ENCODE measurements at regions not wholly inside any gene's neighbourhood (a gene's known extent, or its start where the extent isn't known, plus 50 kb on each side); places are given as distances from the start of the nearest gene placed in this dataset.

DNA sequence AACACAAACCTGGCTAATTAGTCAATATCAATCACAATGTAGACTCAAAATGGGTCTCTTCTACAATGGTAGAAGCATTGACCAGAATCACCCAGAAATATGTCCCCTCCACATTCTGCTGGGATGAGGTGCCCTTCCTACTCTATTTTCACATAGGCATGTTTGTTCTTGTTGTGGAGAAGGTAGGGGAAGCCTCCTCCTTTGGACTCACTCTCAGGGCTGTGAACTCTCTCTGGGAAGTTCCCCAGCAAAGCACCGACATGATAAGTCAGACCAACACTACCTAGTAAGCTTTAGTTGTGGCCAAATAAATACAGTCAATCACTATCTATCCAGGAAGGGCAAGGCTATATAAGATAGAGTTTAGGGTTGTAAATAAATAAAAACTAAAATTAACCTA is 194.5 kb upstream of the UBL3 start (continued):
- TF ChIP-seq, protein P1, sequence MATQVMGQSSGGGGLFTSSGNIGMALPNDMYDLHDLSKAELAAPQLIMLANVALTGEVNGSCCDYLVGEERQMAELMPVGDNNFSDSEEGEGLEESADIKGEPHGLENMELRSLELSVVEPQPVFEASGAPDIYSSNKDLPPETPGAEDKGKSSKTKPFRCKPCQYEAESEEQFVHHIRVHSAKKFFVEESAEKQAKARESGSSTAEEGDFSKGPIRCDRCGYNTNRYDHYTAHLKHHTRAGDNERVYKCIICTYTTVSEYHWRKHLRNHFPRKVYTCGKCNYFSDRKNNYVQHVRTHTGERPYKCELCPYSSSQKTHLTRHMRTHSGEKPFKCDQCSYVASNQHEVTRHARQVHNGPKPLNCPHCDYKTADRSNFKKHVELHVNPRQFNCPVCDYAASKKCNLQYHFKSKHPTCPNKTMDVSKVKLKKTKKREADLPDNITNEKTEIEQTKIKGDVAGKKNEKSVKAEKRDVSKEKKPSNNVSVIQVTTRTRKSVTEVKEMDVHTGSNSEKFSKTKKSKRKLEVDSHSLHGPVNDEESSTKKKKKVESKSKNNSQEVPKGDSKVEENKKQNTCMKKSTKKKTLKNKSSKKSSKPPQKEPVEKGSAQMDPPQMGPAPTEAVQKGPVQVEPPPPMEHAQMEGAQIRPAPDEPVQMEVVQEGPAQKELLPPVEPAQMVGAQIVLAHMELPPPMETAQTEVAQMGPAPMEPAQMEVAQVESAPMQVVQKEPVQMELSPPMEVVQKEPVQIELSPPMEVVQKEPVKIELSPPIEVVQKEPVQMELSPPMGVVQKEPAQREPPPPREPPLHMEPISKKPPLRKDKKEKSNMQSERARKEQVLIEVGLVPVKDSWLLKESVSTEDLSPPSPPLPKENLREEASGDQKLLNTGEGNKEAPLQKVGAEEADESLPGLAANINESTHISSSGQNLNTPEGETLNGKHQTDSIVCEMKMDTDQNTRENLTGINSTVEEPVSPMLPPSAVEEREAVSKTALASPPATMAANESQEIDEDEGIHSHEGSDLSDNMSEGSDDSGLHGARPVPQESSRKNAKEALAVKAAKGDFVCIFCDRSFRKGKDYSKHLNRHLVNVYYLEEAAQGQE (IDR thresholded peaks at IDR 0.05), result no peak
- no peak for TF ChIP-seq JUND (IDR thresholded peaks at IDR 0.05)

DNA sequence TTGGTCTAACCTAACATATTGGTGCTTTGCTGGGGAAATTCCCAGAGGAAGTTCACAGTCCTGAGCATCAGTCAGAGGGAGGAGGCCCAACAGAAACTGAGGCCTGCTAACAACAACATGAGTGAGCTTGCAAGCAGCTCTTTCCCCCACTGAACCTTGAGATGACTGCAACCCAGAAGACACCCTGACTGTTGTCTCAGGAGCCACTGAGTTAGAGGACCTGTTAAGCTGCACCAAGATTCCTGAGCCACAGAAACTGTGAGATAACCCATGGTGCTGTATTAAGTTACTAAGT is 193.2 kb upstream of the UBL3 start:
- Histone ChIP-seq H3K4me1 (ENCODE audit: control insufficient read depth in 4 of 4, insufficient read depth in 4 of 4, low read length in 3 of 4) (peaks cover 0 to 9% (median 4%) of the 10 kb centered on the region in 4 donors), H3K27ac (ENCODE audit: low read depth in 1 of 2, low read length in 2 of 2) (no peak overlapping the region), H3K9ac (ENCODE audit: low read depth in 1 of 2, low read length in 2 of 2) (no peak overlapping the region), H3K36me3 (ENCODE audit: control insufficient read depth in 4 of 4, insufficient read depth in 3 of 4, low read depth in 1 of 4, low read length in 3 of 4) (no peaks in the 10 kb centered on the region), H3K4me3 (ENCODE audit: low read depth in 1 of 3, low read length in 3 of 3) (no peak overlapping the region), H3K9me3 (ENCODE audit: control insufficient read depth in 4 of 4, low read length in 3 of 4) (no peaks in the 10 kb centered on the region), H3K27me3 (ENCODE audit: control insufficient read depth in 4 of 4, insufficient read depth in 4 of 4, low read length in 3 of 4) (no peaks in the 10 kb centered on the region)
- DNase-seq (ENCODE audit: low spot score), result no peak
- no peak for TF ChIP-seq EGR1 (IDR thresholded peaks at IDR 0.05; ENCODE audit: low read depth in 2 of 2)

DNA sequence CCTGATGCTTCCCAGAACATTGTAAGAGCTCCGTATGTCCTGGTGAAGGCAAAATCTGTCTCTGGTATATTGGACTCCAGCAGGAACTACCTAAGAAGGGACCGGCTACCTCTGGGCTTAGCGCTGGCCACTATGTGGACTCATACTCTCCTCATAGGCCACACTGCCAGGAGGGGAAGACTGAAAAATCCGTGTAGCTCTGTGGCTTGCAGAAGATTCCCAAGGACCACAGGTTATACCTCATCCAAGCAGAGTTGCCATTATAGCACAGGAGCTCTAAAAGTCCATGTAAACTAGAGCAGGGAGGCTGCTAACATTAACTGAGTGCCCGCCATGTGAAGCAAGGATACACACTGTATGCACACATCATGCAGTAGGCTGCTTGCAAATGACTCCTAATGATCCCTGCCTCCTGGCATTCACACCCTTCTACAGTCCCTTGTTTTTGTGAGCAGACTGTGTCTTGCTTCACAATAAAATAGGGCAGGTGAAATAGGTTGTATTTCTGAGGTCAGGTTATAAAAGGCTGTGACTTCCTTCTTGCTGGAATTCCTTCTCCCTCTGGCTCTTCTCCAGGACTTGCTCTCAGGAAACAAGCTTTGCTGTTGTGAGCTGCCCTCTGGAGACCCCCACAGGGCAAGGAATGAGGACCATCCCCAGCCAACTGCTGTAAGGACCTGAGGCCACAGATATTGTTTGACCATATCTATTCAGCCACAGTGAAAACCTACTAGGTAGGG is 192.6 kb upstream of the UBL3 start:
- WGBS, result 89% methylated on average over 5 of the region's 5 CpGs

More for the DNA sequence above, 192.6 kb upstream of the UBL3 start:
- H3K9me3 ChIP-seq (ENCODE audit: control insufficient read depth in 4 of 4, low read length in 3 of 4), result no peaks in the 10 kb centered on the region
- no peak overlapping the region for H3K27ac ChIP-seq (ENCODE audit: low read depth in 1 of 2, low read length in 2 of 2)
- DNase-seq (ENCODE audit: low spot score), result no peak
- no peak overlapping the region for H3K9ac ChIP-seq (ENCODE audit: low read depth in 1 of 2, low read length in 2 of 2)
- no peaks in the 10 kb centered on the region for H3K27me3 ChIP-seq (ENCODE audit: control insufficient read depth in 4 of 4, insufficient read depth in 4 of 4, low read length in 3 of 4)
- H3K4me1 ChIP-seq (ENCODE audit: control insufficient read depth in 4 of 4, insufficient read depth in 4 of 4, low read length in 3 of 4), result peaks cover 0 to 9% (median 4%) of the 10 kb centered on the region in 4 donors
- H3K36me3 ChIP-seq (ENCODE audit: control insufficient read depth in 4 of 4, insufficient read depth in 3 of 4, low read depth in 1 of 4, low read length in 3 of 4), result no peaks in the 10 kb centered on the region
- no peak overlapping the region for H3K4me3 ChIP-seq (ENCODE audit: low read depth in 1 of 3, low read length in 3 of 3)
- TF ChIP-seq FOXA1 (IDR thresholded peaks at IDR 0.05) (no peak), JUND (IDR thresholded peaks at IDR 0.05) (no peak), EGR1 (IDR thresholded peaks at IDR 0.05; ENCODE audit: low read depth in 2 of 2) (no peak), YY1 (IDR thresholded peaks at IDR 0.05) (no peak), SP1 (IDR thresholded peaks at IDR 0.05) (no peak), RAD21 (IDR thresholded peaks at IDR 0.05) (no peak), NR2F2 (IDR thresholded peaks at IDR 0.05) (no peak), GABPA (IDR thresholded peaks at IDR 0.05 in 1 of 2, conservative IDR thresholded peaks at IDR 0.05 in 1 of 2) (no peak), HNF4G (IDR thresholded peaks at IDR 0.05) (no peak), TAF1 (conservative IDR thresholded peaks at IDR 0.05) (no peak), RXRA (IDR thresholded peaks at IDR 0.05) (no peak)
- TF ChIP-seq, protein P2, sequence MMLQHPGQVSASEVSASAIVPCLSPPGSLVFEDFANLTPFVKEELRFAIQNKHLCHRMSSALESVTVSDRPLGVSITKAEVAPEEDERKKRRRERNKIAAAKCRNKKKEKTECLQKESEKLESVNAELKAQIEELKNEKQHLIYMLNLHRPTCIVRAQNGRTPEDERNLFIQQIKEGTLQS (IDR thresholded peaks at IDR 0.05), result no peak
- TF ChIP-seq, protein P3, sequence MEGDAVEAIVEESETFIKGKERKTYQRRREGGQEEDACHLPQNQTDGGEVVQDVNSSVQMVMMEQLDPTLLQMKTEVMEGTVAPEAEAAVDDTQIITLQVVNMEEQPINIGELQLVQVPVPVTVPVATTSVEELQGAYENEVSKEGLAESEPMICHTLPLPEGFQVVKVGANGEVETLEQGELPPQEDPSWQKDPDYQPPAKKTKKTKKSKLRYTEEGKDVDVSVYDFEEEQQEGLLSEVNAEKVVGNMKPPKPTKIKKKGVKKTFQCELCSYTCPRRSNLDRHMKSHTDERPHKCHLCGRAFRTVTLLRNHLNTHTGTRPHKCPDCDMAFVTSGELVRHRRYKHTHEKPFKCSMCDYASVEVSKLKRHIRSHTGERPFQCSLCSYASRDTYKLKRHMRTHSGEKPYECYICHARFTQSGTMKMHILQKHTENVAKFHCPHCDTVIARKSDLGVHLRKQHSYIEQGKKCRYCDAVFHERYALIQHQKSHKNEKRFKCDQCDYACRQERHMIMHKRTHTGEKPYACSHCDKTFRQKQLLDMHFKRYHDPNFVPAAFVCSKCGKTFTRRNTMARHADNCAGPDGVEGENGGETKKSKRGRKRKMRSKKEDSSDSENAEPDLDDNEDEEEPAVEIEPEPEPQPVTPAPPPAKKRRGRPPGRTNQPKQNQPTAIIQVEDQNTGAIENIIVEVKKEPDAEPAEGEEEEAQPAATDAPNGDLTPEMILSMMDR (IDR thresholded peaks at IDR 0.05; ENCODE audit: low read depth, low read length, missing input control), result no peak
- TF ChIP-seq, protein P4, sequence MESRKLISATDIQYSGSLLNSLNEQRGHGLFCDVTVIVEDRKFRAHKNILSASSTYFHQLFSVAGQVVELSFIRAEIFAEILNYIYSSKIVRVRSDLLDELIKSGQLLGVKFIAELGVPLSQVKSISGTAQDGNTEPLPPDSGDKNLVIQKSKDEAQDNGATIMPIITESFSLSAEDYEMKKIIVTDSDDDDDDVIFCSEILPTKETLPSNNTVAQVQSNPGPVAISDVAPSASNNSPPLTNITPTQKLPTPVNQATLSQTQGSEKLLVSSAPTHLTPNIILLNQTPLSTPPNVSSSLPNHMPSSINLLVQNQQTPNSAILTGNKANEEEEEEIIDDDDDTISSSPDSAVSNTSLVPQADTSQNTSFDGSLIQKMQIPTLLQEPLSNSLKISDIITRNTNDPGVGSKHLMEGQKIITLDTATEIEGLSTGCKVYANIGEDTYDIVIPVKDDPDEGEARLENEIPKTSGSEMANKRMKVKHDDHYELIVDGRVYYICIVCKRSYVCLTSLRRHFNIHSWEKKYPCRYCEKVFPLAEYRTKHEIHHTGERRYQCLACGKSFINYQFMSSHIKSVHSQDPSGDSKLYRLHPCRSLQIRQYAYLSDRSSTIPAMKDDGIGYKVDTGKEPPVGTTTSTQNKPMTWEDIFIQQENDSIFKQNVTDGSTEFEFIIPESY (IDR thresholded peaks at IDR 0.05), result no peak

All from liver (tissue), 8 donors.